GM12892 (cell line): ENCODE measurements at regions not wholly inside any gene's neighbourhood (a gene's known extent, or its start where the extent isn't known, plus 50 kb on each side); places are given as distances from the start of the nearest gene placed in this dataset.

Source experiments
- POLR2A ChIP-seq: IDR thresholded peaks from 2 replicates; pipeline ENCODE4 v1.6.1; 2011; ENCODE audit warnings: low read depth, low read length, control low read depth
- POLR2AphosphoS5 ChIP-seq: IDR thresholded peaks from 2 replicates; pipeline ENCODE4 v1.6.1; 2011; ENCODE audit warnings: low read depth, low read length, control low read depth
- TAF1 ChIP-seq: IDR thresholded peaks from 2 replicates; pipeline ENCODE4 v1.6.1; 2011; ENCODE audit warnings: low read depth, mild to moderate bottlenecking, control low read depth, low read length, borderline replicate concordance

- TF ChIP-seq POLR2A: no peak
- no peak for TF ChIP-seq POLR2AphosphoS5
- TF ChIP-seq TAF1: no peak
These were observed 352.6 kb downstream of the BCL11B start for GRCh38 chr14:98919434-98919833.
